ENCODE measurements at regions not wholly inside any gene's neighbourhood (a gene's known extent, or its start where the extent isn't known, plus 50 kb on each side); places are given as distances from the start of the nearest gene placed in this dataset.

- TF ChIP-seq CTCF (conservative IDR thresholded peaks at IDR 0.05) (no peak), EZH2 (IDR thresholded peaks at IDR 0.05; ENCODE audit: low read depth) (no peak)
These were observed 93.7 kb downstream of the CTH start for GRCh38 chr1:70504821-70505193.

All from PC-9 (cell line).